ENCODE measurements at regions not wholly inside any gene's neighbourhood (a gene's known extent, or its start where the extent isn't known, plus 50 kb on each side); places are given as distances from the start of the nearest gene placed in this dataset.

GRCh38 chr3:124266487-124266886 lies 274.6 kb upstream of the ROPN1 start (continued):
- TF ChIP-seq CHD7 (IDR thresholded peaks at IDR 0.05; ENCODE audit: insufficient replicate concordance, low read length) (no peak), KDM4A (IDR thresholded peaks at IDR 0.05; ENCODE audit: low read depth, low read length, severe bottlenecking) (no peak), YY1 (IDR thresholded peaks at IDR 0.05; ENCODE audit: low read depth, low read length) (no peak), CHD2 (IDR thresholded peaks at IDR 0.05; ENCODE audit: low read length) (no peak), RFX5 (IDR thresholded peaks at IDR 0.05; ENCODE audit: borderline replicate concordance, low read depth, low read length) (no peak), FOSL1 (IDR thresholded peaks at IDR 0.05; ENCODE audit: insufficient read depth, low read depth, low read length) (no peak)
